Renal pelvis (tissue), 1 donor: ENCODE measurements at regions not wholly inside any gene's neighbourhood (a gene's known extent, or its start where the extent isn't known, plus 50 kb on each side); places are given as distances from the start of the nearest gene placed in this dataset.
A peak's percentile ranks its signal among the peaks of the same experiment; 100 is the strongest.

ENCODE experiments used
- DNase-seq: peaks from one replicate; pipeline ENCODE4 v3.0.0-alpha.2; 2013

- DNase-seq: no peak
Measured at GRCh38 chr4:180052629-180053028, 2190.6 kb upstream of the TENM3 start.

GRCh38 chr4:180054291-180054690, 2188.9 kb upstream of the TENM3 start:
- DNase-seq: no peak

GRCh38 chr4:180057299-180057721, 2185.9 kb upstream of the TENM3 start:
- peak; percentile 9 for DNase-seq

- peak; percentile 21 for DNase-seq
Measured at GRCh38 chr4:180057891-180058671, 2185.1 kb upstream of the TENM3 start.

GRCh38 chr4:180058691-180059215, 2184.4 kb upstream of the TENM3 start:
- peak; percentile 73 for DNase-seq

GRCh38 chr4:180059216-180059881, 2183.9 kb upstream of the TENM3 start:
- DNase-seq: peak; percentile 21

- peak; percentile 26 for DNase-seq
Measured at GRCh38 chr4:180060159-180060889, 2182.9 kb upstream of the TENM3 start.

- peak; percentile 4 for DNase-seq
Measured at GRCh38 chr4:180081072-180081471, 2162.1 kb upstream of the TENM3 start.

- no peak for DNase-seq
Measured at GRCh38 chr4:180084561-180084960, 2158.6 kb upstream of the TENM3 start.

GRCh38 chr4:180086480-180087190, 2156.6 kb upstream of the TENM3 start:
- DNase-seq: no peak

GRCh38 chr4:180098586-180098985, 2144.6 kb upstream of the TENM3 start:
- no peak for DNase-seq

GRCh38 chr4:180099957-180100356, 2143.2 kb upstream of the TENM3 start:
- no peak for DNase-seq

GRCh38 chr4:180100433-180101344, 2142.5 kb upstream of the TENM3 start:
- no peak for DNase-seq

GRCh38 chr4:180101348-180102083, 2141.7 kb upstream of the TENM3 start:
- DNase-seq: no peak

- DNase-seq: no peak
Measured at GRCh38 chr4:180103794-180104193, 2139.4 kb upstream of the TENM3 start.

GRCh38 chr4:180105362-180105761, 2137.8 kb upstream of the TENM3 start:
- DNase-seq: no peak

- no peak for DNase-seq
Measured at GRCh38 chr4:180106122-180106521, 2137.1 kb upstream of the TENM3 start.

- DNase-seq: no peak
Measured at GRCh38 chr4:180106997-180107396, 2136.2 kb upstream of the TENM3 start.

- no peak for DNase-seq
Measured at GRCh38 chr4:180116840-180117239, 2126.4 kb upstream of the TENM3 start.

- no peak for DNase-seq
Measured at GRCh38 chr4:180120068-180120467, 2123.1 kb upstream of the TENM3 start.
